ENCODE measurements at regions not wholly inside any gene's neighbourhood (a gene's known extent, or its start where the extent isn't known, plus 50 kb on each side); places are given as distances from the start of the nearest gene placed in this dataset.

DNA sequence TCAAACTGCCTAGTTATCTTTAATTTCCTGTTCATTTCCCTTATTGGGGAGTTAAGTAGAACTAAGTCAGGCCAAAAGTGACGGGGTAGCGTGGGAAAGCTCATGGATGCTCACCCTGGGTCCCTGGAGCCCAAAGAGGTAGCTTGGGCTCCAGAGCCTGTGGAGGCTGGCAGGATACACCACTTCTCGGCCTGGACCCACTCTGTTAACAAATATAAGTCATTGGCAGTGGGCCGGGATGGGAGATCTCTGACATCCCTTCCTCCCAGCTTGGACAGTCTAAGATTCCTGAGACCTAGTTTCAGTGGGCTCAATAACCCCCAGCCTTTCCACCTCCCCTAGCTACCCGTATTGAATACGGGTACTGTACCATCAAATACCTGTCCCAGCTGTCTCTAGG is 106.1 kb downstream of the EFNB1 start:
- Mint-ChIP-seq H3K4me3 (ENCODE audit: unreplicated experiment) (no peak overlapping the region), H3K36me3 (ENCODE audit: unreplicated experiment) (no peaks in the 10 kb centered on the region), H3K27ac (ENCODE audit: unreplicated experiment) (no peak overlapping the region), H3K4me1 (ENCODE audit: unreplicated experiment) (peaks cover 8% of the 10 kb centered on the region), H3K9me3 (ENCODE audit: unreplicated experiment) (peaks cover 5% of the 10 kb centered on the region), H3K27me3 (ENCODE audit: unreplicated experiment) (no peaks in the 10 kb centered on the region)
- DNase-seq (ENCODE audit: extremely low spot score, unreplicated experiment) = no peak
- TF ChIP-seq, protein P1, sequence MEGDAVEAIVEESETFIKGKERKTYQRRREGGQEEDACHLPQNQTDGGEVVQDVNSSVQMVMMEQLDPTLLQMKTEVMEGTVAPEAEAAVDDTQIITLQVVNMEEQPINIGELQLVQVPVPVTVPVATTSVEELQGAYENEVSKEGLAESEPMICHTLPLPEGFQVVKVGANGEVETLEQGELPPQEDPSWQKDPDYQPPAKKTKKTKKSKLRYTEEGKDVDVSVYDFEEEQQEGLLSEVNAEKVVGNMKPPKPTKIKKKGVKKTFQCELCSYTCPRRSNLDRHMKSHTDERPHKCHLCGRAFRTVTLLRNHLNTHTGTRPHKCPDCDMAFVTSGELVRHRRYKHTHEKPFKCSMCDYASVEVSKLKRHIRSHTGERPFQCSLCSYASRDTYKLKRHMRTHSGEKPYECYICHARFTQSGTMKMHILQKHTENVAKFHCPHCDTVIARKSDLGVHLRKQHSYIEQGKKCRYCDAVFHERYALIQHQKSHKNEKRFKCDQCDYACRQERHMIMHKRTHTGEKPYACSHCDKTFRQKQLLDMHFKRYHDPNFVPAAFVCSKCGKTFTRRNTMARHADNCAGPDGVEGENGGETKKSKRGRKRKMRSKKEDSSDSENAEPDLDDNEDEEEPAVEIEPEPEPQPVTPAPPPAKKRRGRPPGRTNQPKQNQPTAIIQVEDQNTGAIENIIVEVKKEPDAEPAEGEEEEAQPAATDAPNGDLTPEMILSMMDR (IDR thresholded peaks at IDR 0.05) = no peak

GRCh38 chrX:68934421-68934820 is 105.6 kb downstream of the EFNB1 start:
- no peak for DNase-seq (ENCODE audit: extremely low spot score, unreplicated experiment)
- Mint-ChIP-seq H3K4me3 (ENCODE audit: unreplicated experiment) (no peak overlapping the region), H3K9me3 (ENCODE audit: unreplicated experiment) (peaks cover 5% of the 10 kb centered on the region), H3K27ac (ENCODE audit: unreplicated experiment) (no peak overlapping the region), H3K27me3 (ENCODE audit: unreplicated experiment) (no peaks in the 10 kb centered on the region), H3K36me3 (ENCODE audit: unreplicated experiment) (no peaks in the 10 kb centered on the region), H3K4me1 (ENCODE audit: unreplicated experiment) (peaks cover 11% of the 10 kb centered on the region)
- TF ChIP-seq, protein P1 (IDR thresholded peaks at IDR 0.05) = no peak

- no peak overlapping the region for H3K27ac Mint-ChIP-seq (ENCODE audit: unreplicated experiment)
- no peak overlapping the region for H3K4me3 Mint-ChIP-seq (ENCODE audit: unreplicated experiment)
- TF ChIP-seq, protein P1 (IDR thresholded peaks at IDR 0.05) = no peak
- peaks cover 17% of the 10 kb centered on the region for H3K4me1 Mint-ChIP-seq (ENCODE audit: unreplicated experiment)
- no peaks in the 10 kb centered on the region for H3K36me3 Mint-ChIP-seq (ENCODE audit: unreplicated experiment)
- peaks cover 5% of the 10 kb centered on the region for H3K9me3 Mint-ChIP-seq (ENCODE audit: unreplicated experiment)
- no peaks in the 10 kb centered on the region for H3K27me3 Mint-ChIP-seq (ENCODE audit: unreplicated experiment)
- DNase-seq (ENCODE audit: extremely low spot score, unreplicated experiment) = no peak
Observed at GRCh38 chrX:68932611-68933010, 103.8 kb downstream of the EFNB1 start.

- Mint-ChIP-seq H3K27me3 (ENCODE audit: unreplicated experiment) (no peaks in the 10 kb centered on the region), H3K27ac (ENCODE audit: unreplicated experiment) (no peak overlapping the region), H3K4me3 (ENCODE audit: unreplicated experiment) (no peak overlapping the region), H3K36me3 (ENCODE audit: unreplicated experiment) (no peaks in the 10 kb centered on the region), H3K9me3 (ENCODE audit: unreplicated experiment) (peaks cover 5% of the 10 kb centered on the region), H3K4me1 (ENCODE audit: unreplicated experiment) (peaks cover 15% of the 10 kb centered on the region)
- TF ChIP-seq, protein P1 (IDR thresholded peaks at IDR 0.05) = no peak
- DNase-seq (ENCODE audit: extremely low spot score, unreplicated experiment) = no peak
Observed at GRCh38 chrX:68931345-68931744, 102.5 kb downstream of the EFNB1 start.

- no peak overlapping the region for H3K4me3 Mint-ChIP-seq (ENCODE audit: unreplicated experiment)
- no peak overlapping the region for H3K27ac Mint-ChIP-seq (ENCODE audit: unreplicated experiment)
- TF ChIP-seq, protein P1 (IDR thresholded peaks at IDR 0.05) = no peak
Observed at GRCh38 chrX:68930542-68931317, 101.9 kb downstream of the EFNB1 start.

More at GRCh38 chrX:68930542-68931317, 101.9 kb downstream of the EFNB1 start:
- H3K36me3 Mint-ChIP-seq (ENCODE audit: unreplicated experiment) = no peaks in the 10 kb centered on the region
- peaks cover 5% of the 10 kb centered on the region for H3K9me3 Mint-ChIP-seq (ENCODE audit: unreplicated experiment)
- DNase-seq (ENCODE audit: extremely low spot score, unreplicated experiment) = no peak
- peaks cover 10% of the 10 kb centered on the region for H3K4me1 Mint-ChIP-seq (ENCODE audit: unreplicated experiment)
- no peaks in the 10 kb centered on the region for H3K27me3 Mint-ChIP-seq (ENCODE audit: unreplicated experiment)
